ENCODE measurements at regions not wholly inside any gene's neighbourhood (a gene's known extent, or its start where the extent isn't known, plus 50 kb on each side); places are given as distances from the start of the nearest gene placed in this dataset.

DNA sequence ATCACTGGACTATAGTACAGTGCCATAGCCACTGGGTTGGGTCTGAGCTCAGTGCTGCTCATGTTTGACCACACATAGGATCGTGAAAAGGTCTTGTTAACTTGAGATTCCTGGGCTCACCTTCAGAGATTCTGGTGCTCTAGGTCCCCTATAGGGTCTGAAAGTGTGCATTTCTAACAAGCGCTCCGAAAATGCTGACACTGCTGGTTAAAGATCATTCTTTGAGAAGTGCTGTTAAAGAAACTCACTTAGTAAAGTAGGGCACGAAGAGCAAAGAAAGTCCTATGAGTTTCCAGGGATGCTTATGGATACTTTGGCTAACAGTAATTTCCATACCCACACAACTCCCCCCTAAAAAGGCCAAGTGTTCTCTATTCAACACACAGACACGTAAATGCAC is 108.1 kb upstream of the PAX6 start (continued):
- TF ChIP-seq, protein P1, sequence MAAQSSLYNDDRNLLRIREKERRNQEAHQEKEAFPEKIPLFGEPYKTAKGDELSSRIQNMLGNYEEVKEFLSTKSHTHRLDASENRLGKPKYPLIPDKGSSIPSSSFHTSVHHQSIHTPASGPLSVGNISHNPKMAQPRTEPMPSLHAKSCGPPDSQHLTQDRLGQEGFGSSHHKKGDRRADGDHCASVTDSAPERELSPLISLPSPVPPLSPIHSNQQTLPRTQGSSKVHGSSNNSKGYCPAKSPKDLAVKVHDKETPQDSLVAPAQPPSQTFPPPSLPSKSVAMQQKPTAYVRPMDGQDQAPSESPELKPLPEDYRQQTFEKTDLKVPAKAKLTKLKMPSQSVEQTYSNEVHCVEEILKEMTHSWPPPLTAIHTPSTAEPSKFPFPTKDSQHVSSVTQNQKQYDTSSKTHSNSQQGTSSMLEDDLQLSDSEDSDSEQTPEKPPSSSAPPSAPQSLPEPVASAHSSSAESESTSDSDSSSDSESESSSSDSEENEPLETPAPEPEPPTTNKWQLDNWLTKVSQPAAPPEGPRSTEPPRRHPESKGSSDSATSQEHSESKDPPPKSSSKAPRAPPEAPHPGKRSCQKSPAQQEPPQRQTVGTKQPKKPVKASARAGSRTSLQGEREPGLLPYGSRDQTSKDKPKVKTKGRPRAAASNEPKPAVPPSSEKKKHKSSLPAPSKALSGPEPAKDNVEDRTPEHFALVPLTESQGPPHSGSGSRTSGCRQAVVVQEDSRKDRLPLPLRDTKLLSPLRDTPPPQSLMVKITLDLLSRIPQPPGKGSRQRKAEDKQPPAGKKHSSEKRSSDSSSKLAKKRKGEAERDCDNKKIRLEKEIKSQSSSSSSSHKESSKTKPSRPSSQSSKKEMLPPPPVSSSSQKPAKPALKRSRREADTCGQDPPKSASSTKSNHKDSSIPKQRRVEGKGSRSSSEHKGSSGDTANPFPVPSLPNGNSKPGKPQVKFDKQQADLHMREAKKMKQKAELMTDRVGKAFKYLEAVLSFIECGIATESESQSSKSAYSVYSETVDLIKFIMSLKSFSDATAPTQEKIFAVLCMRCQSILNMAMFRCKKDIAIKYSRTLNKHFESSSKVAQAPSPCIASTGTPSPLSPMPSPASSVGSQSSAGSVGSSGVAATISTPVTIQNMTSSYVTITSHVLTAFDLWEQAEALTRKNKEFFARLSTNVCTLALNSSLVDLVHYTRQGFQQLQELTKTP (IDR thresholded peaks at IDR 0.05; ENCODE audit: low read depth in 1 of 2, partially characterized antibody in 2 of 2): no peak
- TF ChIP-seq, protein P2, sequence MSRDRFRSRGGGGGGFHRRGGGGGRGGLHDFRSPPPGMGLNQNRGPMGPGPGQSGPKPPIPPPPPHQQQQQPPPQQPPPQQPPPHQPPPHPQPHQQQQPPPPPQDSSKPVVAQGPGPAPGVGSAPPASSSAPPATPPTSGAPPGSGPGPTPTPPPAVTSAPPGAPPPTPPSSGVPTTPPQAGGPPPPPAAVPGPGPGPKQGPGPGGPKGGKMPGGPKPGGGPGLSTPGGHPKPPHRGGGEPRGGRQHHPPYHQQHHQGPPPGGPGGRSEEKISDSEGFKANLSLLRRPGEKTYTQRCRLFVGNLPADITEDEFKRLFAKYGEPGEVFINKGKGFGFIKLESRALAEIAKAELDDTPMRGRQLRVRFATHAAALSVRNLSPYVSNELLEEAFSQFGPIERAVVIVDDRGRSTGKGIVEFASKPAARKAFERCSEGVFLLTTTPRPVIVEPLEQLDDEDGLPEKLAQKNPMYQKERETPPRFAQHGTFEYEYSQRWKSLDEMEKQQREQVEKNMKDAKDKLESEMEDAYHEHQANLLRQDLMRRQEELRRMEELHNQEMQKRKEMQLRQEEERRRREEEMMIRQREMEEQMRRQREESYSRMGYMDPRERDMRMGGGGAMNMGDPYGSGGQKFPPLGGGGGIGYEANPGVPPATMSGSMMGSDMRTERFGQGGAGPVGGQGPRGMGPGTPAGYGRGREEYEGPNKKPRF (IDR thresholded peaks at IDR 0.05; ENCODE audit: low read depth, low read length): no peak
- 0 out of 2 replicates have a peak, but pooled peaks have one; percentile 14 for TF ChIP-seq ZNF316 (IDR thresholded peaks at IDR 0.05)
- TF ChIP-seq C11orf30 (IDR thresholded peaks at IDR 0.05; ENCODE audit: low read depth): peak; percentile 27; the same call in 1 of the 2 replicates
- no peak for TF ChIP-seq POLR2B (IDR thresholded peaks at IDR 0.05; ENCODE audit: low read depth, partially characterized antibody)
- TF ChIP-seq MAFK (IDR thresholded peaks at IDR 0.05; ENCODE audit: low read length): peak; percentile 15; the same call in 1 of the 2 replicates
- 0 out of 2 replicates have a peak, but pooled peaks have one; percentile 14 for TF ChIP-seq MAFG (tag; conservative IDR thresholded peaks at IDR 0.05)
- TF ChIP-seq MAFF (IDR thresholded peaks at IDR 0.05; ENCODE audit: low read length): peak; percentile 33; the same call in 1 of the 2 replicates
